Hematopoietic multipotent progenitor cell treated with erythropoietin and hydrocortisone succinate and interleukin-3 and kit ligand, for 17 days (in vitro differentiated cells): ENCODE measurements at regions not wholly inside any gene's neighbourhood (a gene's known extent, or its start where the extent isn't known, plus 50 kb on each side); places are given as distances from the start of the nearest gene placed in this dataset.

ENCODE experiments used
- DNase-seq: peaks from one replicate; pipeline ENCODE4 v3.0.0-alpha.2; 2015; ENCODE audit warnings: low spot score

DNA sequence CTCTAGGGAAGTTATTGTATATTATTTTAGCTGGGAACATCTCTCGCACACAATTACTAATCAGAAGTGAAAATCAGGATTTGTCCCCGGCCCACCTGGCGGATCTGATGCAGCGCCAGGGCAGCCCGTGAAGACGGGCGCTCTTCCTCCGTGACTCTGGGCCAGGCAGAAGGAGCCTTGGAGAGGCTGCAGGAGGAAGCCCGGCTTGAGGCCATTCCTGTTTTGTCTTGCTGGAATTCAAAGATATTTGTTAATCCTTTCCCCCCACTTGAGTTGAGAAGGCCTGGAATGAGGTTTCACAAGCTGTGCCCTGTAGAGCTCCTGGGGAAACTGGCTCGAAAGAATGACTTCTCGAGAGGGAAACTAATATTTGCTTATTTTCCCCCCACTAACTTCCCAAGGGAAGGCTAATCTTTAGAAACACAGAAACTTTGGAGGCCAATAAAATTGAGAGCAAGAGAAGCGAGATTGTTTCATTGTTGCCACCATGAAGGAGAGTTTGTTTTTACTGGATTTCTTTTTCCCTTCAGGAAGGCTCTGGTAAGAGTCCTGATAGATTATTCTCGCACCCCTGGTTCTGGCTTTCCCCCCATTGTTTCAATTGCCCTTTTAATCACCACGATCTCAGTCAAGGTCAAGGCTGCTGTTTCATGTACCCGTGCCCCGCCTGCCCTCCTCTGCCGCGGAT, 92.8 kb upstream of the SEPTIN5 start:
- DNase-seq: no peak

DNA sequence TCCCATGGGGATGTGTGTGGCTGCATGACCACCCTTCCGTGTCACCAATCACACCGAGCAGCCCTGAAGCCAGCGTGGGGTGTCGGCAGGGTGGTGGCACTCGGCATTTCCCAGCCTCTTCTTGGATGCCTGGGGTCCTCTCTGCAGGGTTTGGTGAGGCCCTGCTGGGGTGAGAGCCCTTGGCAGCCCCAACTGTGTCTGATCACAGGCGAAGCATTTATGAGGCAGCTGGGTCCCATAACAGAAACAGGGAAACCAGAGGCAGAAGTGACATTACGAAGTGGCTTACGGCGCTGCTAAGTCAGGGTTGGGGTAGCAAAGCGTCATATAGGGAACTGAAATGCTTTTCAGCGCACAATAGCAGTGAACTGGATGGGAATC, 92.3 kb upstream of the SEPTIN5 start:
- DNase-seq: no peak

DNA sequence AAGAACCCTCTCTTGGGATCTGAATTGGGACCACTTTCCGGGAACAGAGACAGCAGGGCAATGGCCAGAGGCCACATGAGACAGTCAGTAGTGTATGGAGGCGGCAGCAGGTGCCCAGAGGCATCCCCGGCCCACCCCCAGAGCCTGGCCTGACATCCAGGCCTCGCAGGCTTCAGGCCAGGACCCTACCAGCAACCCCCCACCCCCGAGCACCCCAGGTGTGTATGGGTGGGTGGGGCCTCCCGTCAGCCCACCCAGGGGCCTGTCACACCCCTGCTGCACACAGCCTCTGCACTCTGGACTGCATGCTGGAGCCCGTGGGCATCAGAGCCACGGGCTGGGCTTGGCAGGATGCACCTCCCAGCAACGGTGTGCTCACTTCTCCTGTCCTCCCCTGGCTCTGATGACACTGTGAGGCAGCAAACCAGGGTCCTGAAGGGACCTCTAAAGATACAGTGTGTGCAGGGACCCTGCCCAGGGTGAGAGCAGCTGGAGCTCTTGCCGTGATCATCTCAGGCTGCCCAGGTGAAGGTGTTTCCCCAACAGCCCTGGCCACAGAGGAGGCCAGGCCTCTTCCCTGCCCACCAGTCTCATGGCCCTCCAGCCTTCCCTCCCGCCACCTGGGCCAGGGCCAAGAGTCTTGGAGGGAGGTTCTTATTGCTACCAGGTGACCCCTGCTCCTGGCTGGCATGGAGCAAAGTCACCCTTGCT, 88.8 kb upstream of the SEPTIN5 start:
- no peak for DNase-seq

DNA sequence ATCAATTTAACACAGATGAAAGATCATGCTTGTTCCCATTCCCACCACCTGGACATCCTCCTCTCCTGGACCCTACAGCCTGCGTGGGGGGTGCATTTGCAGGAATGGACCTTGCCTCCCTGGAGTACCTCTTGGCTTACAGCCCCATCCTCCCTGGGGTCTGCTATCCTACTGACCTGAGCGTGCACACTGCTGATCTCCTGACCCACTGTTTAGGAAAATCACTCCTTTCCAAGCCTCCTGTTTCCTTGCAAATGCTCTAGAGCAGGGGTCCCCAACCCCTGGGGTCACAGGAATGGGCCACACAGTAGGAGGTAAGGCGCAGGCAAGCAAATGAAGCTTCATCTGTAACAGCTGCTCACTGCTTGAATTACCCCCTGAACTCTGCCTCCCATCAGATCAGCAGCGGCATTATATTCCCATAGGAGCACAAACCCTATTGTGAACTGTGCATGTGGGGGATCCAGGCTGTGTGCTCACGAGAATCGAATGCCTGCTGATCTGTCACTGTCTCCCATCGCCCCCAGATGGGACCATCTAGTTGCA, 88.2 kb upstream of the SEPTIN5 start:
- DNase-seq: no peak

DNA sequence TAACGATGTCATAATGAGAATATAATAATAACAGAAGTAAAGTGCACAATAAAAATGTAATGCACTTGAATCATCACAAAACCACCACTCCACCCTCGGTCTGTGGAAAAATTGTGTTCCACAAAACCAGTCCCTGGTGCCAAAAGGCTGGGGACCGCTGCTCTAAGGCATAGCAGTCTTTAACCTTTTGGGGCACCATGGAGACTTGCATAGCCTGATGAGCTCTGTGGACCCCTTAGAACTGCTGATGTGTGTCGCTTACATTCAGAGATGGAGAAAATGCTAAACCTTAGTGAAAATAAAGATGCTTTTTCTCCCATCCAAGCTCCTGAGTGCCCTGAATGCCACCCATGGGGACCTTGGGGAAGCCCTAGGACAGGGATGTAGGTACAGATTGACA, 87.6 kb upstream of the SEPTIN5 start:
- DNase-seq: no peak

DNA sequence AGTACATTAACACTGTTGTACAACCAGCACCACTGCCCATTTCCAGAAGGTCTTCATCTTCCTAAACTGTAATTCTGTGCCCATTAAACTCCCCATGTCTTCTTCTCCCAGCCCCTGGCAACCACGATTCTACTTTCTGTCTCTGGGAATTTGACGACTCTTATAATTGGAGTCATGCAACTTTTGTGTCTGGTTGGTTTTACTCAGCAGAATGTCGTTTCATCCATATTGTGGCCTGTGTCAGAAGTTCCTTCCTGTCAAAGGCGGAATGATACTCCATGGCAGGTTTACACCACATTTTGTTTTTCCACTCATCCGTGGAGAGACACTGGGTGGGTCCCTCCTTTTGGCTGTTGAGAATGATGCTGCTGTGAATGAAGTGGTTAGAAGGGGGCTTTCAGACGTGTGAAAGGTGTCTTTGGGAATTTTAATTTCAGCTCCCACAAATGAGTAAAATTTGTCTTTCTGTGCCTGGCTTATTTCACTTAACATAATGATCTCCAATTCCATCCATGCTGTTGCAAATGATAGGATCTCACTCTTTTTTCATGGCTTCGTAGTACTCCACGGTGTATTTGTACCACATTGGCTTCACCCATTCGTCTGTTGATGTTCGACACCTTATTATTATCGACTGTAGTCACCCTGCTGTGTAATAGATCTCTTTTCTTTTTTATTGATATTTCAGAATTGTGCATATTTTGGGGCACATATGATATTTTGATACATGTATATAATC, 86.1 kb upstream of the SEPTIN5 start:
- DNase-seq: no peak

DNA sequence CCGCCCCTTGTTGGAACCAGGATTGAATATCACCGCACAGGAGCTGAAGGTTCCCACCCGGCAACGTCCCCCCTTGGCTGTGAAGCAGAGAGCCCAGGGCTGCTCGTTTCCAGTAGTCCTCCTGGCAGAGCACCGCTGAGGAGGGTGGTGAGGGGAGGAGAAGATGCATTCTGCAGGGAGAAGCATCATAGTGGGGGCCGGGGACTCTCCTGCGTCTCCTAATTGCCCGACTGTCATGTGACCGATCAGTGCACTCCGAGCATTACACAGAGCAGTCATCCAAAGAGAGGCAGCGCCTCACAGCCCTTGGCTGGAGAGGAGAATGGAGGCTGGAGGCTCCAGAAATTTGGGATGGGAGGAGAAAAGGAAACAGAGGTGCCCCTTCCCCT, 85.0 kb upstream of the SEPTIN5 start:
- no peak for DNase-seq

DNA sequence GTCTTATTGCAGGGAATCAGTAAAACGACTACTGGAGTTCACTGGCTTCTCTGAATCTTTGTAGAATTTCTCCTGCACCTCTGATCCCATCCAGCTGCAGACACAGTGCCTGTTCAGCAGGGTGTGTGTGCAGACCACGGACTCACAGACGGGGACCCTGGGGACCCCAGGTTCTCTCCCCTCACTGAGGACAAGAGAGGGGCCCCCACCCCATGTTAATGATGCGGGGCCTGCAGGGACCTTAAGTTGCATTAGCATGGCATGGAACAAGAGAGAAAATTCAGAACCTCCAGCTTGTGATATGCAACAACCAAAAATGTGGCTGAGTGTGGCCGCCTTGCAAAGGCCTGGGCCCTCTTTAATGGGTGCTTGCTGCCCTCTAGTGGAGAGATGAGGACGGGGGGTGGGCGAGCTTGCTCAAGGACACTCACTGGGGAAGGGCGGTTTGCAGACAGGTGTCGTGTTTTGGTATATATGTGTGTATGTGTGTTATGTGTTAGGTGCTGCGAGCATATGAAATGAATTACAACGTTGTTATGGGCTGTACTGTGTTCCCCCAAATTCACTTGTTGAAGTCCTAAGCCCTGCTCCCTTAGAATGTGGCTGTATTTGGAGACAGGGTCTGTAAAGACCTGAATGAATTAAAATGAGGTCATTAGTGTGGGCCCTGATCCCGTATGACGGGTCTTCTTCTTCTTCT, 84.4 kb upstream of the SEPTIN5 start:
- DNase-seq: peak; percentile 61

DNA sequence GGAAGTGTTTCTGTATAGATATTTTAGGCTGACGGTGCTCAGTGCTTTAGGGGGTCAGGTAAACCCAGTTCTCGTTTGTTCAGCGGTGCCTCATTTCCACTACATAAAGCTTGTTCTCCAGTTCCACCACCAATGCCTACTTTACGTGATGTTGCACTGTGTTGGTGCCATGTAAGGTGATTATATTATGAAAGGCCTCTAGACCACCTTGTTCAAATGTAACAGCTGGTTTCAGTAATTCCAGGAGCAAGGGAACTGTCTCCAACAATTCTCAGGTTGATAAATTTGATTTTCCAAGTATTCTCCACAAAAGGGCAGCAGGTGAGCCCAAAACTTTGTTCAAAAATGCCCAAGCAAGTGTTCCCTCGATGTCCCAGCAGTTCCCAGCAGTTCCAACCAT, 83.7 kb upstream of the SEPTIN5 start:
- DNase-seq: no peak

DNA sequence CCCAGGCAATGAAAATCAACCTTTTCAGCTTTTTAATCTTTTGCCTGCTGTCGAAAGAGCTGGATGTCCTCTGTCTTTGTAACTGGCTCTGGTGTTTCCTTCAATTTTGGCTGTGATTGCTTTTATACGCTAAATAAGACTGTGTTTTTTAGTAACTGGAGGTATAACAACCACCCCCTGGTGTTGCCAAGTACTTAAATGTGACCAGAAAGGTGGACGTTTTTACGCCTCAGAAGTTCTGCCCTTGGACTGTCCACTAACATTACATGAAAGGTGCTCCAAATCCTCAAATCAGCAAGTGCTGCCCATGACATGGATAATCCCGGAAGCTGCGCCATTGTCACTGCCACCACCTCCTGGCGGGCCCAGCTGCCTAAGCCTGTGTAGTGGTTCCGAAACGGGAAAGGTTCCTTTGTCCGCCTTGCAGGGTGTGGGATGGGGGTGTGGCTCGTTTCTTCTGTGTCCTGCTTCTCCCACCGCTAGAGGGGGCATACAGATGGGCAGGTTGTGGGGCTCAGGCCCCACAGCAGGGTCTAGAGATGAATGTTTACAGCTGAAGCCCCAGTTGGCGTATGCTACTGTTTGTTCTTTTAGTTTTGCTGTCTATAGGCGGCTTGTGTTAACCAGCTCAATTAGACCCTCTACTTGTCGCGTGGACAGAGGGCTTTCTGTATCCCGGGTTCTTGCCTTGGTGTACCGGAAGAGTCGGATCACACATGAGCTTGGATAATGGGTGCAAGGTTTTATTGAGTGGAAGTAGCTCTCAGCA, 82.2 kb upstream of the SEPTIN5 start:
- DNase-seq: no peak

DNA sequence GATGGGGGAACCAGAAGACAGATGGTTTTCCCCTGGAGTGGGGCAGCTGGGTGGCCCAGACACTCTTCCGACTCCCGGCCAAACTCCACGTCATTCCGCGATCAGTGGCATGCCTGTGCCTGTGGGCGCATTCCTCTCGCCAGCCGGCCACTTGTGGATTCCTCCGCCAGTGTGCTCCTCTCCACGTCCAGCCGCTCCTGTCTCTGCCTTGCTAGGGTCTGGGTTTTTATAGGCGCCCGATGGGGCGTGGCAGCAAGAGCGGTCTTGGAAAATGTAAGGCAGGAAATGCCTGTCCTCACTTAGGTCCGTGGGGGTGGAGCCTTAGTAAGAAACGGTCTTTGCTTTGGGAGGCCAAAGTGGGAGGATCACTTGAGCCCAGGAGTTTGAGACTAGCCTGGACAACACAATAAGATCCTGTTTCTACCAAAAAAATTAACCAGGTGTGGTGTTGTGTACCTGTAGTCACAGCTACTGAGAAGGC, 81.6 kb upstream of the SEPTIN5 start:
- no peak for DNase-seq

DNA sequence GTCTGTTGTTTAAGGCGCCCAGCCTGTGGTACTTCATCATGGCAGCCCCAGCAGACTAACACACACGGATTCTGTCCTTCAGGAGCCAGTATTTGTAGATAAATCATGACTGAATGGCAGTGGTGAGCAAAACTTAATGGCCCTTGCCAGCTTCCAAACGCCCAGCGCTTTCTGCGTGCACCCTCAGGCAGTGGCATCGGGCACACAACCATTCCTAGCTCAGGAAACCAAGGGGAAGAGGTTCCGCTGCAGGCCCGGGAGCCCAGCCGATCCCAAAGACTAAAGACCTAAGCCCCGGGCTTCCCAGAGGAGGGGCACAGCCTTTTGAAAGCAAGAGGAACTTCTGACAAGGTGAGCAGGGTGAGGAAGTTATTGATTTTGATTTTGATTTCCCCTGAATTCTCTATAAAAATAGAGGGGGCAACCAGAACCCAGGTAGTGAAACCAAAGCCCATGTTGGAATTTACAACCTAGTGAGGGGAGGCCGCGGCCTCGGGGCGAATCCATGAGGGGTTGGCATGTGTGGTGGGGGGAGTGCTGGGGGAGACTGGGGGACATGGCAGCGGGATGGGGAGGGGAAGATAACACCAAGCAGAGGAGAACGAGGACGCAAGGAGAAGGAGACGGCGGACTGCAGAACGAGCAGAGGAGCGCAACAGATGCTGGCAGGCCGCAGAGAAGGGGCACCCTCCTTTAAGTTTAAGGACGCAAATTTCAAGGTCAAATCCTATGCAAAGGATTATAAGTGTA, 79.9 kb upstream of the SEPTIN5 start:
- no peak for DNase-seq

DNA sequence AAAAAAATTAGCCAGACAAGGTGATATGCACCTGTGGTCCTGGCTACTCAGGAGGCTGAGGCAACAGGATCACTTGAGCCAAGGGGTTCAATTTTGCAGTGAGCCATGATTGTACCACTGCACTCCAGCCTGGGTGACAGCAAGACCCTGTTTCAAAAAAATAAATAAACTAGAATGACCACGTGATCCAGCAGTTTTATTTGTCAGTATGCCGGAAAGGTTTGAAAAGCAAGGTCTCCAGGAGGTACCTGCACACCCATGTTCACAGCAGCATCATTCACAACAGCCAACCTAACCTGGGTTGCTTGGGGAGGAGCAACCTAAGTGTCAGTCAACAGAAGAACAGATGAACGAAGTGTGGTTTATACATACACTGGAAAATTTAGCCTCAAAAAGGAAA, 78.7 kb upstream of the SEPTIN5 start:
- DNase-seq: no peak

DNA sequence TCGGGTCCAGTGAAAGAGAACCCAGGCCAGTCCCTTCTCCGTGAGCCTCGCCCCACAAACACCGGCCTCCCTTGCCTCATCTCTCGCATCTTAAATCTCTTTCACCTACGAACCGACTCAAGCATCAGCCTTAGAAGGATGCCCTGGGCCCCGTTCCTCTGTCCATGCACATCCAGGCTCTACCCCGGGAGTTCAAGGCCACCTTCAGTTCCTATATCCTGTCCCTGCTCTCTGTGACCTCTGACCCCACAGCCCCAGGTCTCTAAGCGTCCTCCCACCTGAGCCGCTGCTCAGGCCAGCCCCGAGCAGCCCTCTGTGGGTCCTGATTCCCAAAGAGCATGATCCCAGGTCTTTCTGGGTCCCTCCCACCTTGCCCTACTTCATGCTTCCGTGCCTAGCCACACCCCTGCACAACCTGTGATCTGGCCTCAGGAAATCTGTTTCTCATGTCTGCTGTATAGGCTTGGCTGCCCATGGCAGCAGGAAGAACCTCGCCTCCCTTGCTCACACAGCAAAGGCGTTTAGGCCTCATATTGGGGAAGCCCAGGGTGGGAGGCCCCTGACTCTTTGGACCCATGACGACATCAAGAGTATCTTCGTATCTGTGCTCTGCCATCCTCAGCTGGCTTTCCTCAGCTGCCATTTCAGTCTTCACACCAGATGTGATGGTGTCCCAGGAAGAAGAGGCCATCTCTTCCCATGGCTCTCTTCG, 77.5 kb upstream of the SEPTIN5 start:
- no peak for DNase-seq

DNA sequence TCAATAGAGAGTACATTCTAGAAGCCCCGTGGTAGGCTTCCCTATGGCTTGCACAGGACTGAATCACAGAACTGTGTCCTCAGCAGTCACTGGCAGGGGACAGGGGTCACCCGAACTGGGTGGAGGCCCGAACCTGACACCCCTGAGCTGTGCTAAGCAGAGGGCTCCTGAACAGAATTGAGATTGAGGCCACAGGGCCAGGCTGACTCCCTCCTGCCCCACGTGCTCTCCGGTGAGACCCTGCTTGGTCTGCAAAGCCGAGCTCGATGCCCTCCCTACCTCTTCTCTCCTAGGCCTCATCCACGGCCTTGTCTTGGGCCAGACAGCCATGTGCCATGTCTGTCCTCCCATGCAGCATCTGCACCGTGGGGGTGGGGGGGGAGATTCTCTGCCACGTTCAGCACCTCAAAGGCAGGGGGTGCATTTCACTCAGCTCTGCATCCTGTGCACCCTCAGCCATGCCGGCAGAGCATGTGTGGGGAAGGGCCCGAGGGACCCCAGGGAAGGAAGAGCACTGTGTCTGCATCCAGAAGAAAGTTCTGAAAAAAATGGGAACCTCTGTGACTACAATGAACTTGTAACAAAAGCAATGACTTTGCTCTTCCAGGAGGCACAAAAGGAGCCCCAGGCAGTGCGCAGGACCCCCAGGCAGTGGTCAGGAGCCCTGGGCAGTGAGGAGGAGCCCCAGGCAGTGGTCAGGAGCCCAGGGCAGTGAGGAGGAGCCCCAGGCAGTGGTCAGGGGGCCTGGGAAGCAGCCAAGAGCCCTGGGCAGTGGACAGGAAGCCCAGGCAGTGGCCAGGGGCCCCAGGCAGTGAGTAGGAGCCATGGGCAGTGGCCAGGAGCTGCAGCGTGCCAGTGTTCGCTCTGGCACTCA, 76.7 kb upstream of the SEPTIN5 start:
- DNase-seq: no peak

DNA sequence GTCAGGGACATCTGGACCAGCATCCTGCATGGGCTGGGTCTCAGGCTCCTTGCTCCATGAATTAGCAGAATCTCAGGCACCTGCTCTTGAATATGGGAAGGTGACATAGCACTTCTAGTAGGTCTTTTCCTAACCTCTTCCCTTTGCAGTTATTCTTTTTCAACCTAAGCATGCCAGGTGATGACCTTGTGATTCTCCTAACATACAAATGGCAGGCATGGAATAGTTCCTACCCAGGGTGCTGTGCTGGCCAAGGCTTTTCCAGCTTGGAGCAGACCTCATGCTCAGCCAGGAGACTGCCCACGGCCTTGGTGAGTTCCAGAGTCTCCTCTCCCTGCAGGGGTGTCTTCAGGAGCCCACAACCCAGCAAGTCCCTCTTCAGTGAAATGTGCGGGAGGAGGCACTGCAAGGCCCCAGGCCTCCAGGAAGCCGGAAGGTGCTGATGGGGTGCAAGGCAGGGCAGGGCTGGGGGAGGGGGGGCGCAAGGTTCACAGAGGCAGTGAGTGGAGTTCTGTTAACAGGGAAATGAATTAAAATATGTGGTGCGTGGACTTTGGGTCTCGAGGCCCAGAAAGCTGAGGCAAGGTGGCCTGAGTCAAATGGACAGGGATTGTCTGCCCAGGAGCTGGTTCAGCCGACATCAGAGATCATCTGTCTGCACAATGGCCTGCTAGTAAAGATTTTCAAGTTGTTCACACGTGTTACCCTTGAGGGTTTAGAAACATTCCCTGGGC, 75.9 kb upstream of the SEPTIN5 start:
- DNase-seq: no peak

DNA sequence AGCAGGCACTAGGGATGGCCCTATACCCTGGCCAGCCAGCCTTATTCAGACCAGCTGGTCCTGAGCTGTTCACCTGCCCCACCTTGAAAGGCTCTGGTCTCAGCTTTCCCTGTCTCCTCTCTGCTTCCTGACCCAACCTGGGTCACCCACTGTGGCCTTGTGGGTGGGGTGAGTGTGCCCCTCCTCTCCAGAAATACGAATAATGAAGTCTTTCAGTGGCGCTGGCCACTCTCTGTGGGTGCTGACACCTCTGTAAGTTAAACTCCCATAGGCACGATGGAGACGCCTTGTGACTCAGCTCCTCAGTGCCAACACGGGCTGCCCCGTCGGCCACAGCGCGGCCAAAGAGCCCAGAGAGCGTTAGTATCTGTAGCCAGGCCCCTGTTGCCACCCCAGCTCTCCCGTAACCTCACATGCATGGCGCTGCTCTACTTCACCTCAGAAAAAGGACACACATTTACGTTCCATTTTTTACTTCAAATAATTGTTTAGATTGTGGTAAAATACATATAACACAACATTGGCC, 74.6 kb upstream of the SEPTIN5 start:
- DNase-seq: no peak

DNA sequence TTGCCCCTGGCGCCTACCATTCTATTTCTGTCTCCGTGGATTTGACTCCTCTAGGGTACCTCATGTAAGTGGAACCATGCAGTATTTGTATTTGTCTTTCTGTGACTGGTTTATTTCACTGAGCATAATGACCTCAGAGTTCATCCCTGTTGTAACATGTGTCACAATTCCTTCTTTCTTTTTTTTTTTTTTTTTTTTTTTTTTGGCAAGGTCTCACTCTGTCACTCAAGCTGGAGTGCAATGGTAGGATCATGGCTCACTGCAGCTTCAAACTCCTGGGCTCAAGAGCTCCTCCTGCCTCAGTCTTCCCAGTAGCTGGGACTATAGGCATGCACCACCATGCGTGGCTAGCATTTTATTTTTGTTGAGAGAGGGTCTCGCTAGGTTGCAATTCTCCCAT, 74.0 kb upstream of the SEPTIN5 start:
- no peak for DNase-seq
